ENCODE measurements at regions not wholly inside any gene's neighbourhood (a gene's known extent, or its start where the extent isn't known, plus 50 kb on each side); places are given as distances from the start of the nearest gene placed in this dataset.

- no peak for DNase-seq (ENCODE audit: extremely low read depth, low read depth)
- TF ChIP-seq CTCF (IDR thresholded peaks at IDR 0.05; ENCODE audit: low read depth, low read length, missing control alignments) = no peak
- no peak overlapping the region for H3K4me3 ChIP-seq (replicated peaks; ENCODE audit: low read depth, low read length)
Measured at GRCh38 chr7:136053689-136054485, 76.7 kb upstream of the MTPN start.

- DNase-seq (ENCODE audit: extremely low read depth, low read depth) = no peak
- no peak for TF ChIP-seq CTCF (IDR thresholded peaks at IDR 0.05; ENCODE audit: low read depth, low read length, missing control alignments)
Measured at GRCh38 chr7:136051203-136051928, 74.2 kb upstream of the MTPN start.

GRCh38 chr7:136050462-136050847 is 73.3 kb upstream of the MTPN start:
- TF ChIP-seq CTCF (IDR thresholded peaks at IDR 0.05; ENCODE audit: low read depth, low read length, missing control alignments) = no peak
- DNase-seq (ENCODE audit: extremely low read depth, low read depth) = no peak
- H3K4me3 ChIP-seq (replicated peaks; ENCODE audit: low read depth, low read length) = no peak overlapping the region

More at GRCh38 chr7:136051203-136051928, 74.2 kb upstream of the MTPN start:
- H3K4me3 ChIP-seq (replicated peaks; ENCODE audit: low read depth, low read length) = no peak overlapping the region

- TF ChIP-seq CTCF (IDR thresholded peaks at IDR 0.05; ENCODE audit: low read depth, low read length, missing control alignments) = no peak
- DNase-seq (ENCODE audit: extremely low read depth, low read depth) = no peak
- no peak overlapping the region for H3K4me3 ChIP-seq (replicated peaks; ENCODE audit: low read depth, low read length)
Measured at GRCh38 chr7:136049818-136050461, 72.8 kb upstream of the MTPN start.

- H3K4me3 ChIP-seq (replicated peaks; ENCODE audit: low read depth, low read length) = no peak overlapping the region
- TF ChIP-seq CTCF (IDR thresholded peaks at IDR 0.05; ENCODE audit: low read depth, low read length, missing control alignments) = no peak
- no peak for DNase-seq (ENCODE audit: extremely low read depth, low read depth)
Measured at GRCh38 chr7:136049117-136049516, 72.0 kb upstream of the MTPN start.

- no peak overlapping the region for H3K4me3 ChIP-seq (replicated peaks; ENCODE audit: low read depth, low read length)
- no peak for DNase-seq (ENCODE audit: extremely low read depth, low read depth)
- no peak for TF ChIP-seq CTCF (IDR thresholded peaks at IDR 0.05; ENCODE audit: low read depth, low read length, missing control alignments)
Measured at GRCh38 chr7:136046548-136046947, 69.4 kb upstream of the MTPN start.

Measured in HFF-Myc (cell line).